UCSD-AML1 (cell line): ENCODE measurements at regions not wholly inside any gene's neighbourhood (a gene's known extent, or its start where the extent isn't known, plus 50 kb on each side); places are given as distances from the start of the nearest gene placed in this dataset.
"Not testable (repeated sequence)": the region's sequence is repeated elsewhere in the genome, so short reads cannot be mapped to it uniquely, and the experiment has no call there.

Source experiments
- DNase-seq: peaks from one replicate; lab custom pipeline; 2025; ENCODE audit not compliant: unreplicated experiment; lab: John Stamatoyannopoulos, UW

DNA sequence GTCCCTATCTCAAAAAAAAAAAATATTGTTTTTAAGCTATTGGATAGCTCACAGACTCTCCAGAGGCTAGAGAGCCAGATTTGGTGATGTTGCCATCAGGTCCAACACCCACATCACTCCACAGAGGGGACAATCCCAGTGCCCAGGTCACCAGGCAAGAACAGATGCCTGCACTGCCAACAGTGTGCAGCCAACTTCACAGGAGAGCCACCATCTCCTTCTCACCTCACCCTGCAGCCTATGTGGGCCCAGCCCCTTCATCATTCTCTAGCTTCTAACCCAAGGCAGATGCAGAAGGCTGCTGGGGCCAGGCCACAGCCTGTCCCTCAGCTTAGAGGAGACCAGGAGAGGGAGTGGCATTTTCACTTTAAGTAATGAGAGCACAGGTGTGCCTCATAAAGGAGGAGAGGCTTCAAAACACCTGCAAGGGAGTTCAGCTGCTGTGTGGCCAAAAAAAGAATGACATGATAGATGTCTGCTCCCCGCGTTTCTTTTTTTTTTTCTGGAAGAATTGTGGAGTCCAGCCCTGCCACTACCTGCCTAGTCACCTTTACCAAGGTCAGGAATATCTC lies 98.0 kb upstream of the ZSWIM2 start:
- no peak for DNase-seq

GRCh38 chr2:186941853-186942252 lies 92.9 kb upstream of the ZSWIM2 start:
- no peak for DNase-seq

DNA sequence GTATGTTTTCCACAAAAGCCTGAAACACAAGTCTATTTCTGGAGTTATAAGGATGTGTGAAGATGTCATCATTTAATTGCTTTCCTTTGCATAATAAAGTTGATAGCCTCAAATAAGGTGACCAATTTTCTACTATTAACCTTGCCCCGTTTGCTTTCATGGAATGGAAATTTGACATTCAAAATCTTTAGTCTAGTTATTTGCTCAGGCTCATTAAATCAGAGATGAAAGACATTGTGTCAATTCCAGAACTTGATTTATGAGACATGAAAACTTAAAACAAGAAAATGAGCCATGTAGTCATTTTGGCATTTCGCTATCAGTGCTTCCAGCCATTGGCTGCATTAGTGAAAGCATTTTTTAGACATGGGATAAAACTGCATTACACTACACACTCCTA lies 91.5 kb upstream of the ZSWIM2 start:
- no peak for DNase-seq

GRCh38 chr2:186934420-186934819 lies 85.5 kb upstream of the ZSWIM2 start:
- DNase-seq, result no peak

- no peak for DNase-seq
These were observed 78.9 kb upstream of the ZSWIM2 start for GRCh38 chr2:186927867-186928191.

DNA sequence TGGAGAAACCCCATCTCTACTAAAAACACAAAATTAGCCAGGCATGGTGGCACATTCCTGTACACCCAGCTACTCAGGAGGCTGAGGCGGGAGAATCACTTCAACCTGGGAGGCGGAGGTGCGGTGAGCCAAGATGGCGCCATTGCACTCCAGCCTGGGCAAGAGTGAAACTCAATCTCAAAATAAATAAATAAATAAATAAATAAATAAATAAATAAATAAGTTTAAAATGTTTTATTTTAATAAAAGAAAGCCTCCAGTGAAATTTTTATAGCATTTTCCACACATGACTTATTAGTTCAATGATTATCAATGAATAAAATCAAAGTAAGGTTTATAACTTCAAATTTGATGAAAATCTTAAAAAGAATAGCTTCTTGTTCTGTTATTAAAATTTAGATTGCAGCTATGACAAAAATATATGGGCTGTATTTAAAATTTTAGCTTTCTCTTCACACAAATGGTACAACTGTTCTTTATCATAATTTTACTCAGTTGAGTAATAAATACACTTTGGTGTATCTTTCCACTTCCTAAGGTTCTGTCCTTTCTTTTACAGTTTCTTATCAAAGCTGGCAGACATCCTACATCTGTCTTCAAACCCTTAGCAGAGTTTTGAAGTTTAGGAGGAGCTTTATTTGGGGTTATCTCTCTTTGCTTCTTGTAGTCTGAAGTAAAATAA lies 78.4 kb upstream of the ZSWIM2 start:
- DNase-seq, result no peak

DNA sequence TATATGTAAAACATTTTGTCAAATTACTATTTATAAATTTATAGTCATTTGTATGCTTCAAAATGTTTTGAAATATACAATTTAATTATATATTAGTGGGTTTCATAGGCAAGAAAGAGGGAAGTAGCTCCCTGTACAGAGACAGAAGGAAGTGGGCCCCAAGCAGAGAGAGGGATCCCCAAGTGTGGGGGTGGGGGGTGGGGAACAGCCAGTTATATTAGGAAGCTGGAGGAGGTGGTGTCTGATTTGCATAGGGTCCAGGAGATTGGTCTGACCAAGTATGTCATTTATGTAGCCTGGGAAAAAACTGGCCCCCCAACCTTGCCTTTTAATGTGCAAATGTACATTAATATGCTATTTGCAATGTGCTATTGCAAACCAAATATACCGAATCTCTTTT lies 76.5 kb upstream of the ZSWIM2 start:
- peak; percentile 6 for DNase-seq

DNA sequence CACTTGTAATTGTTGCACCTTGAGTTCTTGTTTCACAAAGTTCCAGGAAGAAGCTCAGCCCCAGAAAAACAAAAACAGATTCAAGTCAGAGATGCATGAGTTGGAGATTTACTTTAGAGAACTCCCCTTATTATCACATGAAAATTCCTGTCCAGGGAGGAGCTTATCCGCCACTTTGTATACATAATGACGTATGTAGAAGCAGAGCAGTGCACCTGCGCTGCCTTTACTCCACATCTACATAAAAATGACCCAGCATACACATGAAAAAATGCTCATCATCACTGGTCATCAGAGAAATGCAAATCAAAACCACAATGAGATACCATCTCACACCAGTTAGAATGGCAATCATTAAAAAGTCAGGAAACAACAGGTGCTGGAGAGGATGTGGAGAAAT lies 73.3 kb upstream of the ZSWIM2 start:
- DNase-seq, result not testable (repeated sequence)

GRCh38 chr2:186919296-186919695 lies 70.3 kb upstream of the ZSWIM2 start:
- DNase-seq, result no peak

DNA sequence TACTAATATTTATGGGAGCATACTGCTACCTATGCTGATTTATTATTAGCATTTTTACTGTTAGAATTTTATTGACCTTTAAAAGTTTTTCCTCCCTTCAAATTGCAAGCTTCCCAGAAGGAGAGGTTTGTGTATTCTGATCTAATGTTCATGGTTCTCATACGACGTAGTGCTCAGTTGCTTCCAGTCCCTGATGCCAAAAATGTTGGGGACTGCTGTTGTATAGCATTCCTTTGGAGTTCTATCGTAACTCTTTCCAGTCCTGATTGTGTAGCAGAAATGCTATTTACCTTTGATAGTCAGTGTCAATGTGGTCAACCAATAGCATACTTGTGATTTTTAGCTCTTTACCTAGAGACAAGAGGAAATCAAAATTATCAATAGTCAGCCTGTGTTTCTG lies 69.5 kb upstream of the ZSWIM2 start:
- no peak for DNase-seq

GRCh38 chr2:186917866-186918265 lies 68.9 kb upstream of the ZSWIM2 start:
- DNase-seq, result no peak

DNA sequence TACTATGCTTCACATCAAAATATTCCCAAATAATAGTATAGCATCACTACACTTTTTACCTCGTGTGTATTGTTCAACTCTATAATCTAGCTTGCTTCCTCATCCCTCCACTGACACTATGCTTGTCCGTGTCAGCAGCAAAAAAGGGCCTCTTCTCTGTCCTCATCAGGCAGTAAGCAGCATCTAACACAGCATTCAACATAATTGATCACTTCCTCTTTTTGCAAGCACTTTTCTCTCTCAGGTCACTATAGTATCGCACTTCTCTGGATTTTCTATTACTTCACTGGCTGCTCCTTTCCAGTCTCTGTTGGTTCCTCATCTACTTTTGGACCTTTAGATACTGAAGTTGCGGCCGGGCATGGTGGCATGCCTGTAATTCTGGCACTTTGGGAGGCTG lies 64.9 kb upstream of the ZSWIM2 start:
- peak; percentile 10 for DNase-seq

- no peak for DNase-seq
These were observed 64.0 kb upstream of the ZSWIM2 start for GRCh38 chr2:186912979-186913378.

DNA sequence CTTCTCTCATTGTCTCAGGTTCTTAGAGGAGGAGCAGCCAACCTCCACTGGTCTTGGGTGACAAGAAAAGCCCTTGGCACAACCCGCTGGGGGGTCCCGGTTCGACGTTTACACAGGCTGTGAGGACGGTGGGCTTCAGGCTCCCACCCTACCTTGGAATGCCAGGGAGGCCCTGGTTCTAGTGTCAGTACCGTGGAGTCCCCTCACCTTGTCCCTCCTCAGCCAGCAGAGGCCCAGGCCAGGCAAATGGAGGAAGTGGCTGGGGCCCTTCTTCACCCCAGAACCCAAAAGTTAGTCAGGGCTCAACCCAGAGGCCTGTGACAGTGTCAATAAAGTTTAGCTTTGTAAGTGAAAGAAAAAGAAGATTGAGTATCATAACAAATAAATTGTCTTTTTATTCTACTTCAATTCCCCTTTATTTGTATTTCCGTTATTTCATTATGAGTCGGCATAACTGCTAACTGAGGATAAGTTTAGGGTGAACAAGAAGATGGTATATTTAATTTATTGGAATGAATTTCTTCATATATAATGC lies 62.6 kb upstream of the ZSWIM2 start:
- peak; percentile 6 for DNase-seq

DNA sequence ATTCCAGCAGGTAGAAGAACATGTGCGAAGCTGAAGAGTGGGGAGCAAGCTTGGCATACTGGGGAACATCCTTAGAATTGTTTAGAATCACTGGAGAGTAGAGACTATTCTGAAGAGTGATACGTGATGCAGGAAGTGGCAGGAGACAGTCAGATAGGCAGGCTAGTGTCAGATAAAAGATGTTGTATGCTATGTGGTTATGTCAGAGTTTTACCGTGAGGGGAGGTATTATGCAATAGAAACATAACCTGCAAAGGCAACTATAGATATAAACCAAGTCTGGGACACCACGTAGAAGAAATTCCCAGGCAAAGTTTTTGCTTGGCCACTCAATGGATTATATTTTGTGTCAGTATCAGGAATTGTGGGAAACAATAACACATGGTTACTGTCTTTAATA lies 62.0 kb upstream of the ZSWIM2 start:
- peak; percentile 6 for DNase-seq

DNA sequence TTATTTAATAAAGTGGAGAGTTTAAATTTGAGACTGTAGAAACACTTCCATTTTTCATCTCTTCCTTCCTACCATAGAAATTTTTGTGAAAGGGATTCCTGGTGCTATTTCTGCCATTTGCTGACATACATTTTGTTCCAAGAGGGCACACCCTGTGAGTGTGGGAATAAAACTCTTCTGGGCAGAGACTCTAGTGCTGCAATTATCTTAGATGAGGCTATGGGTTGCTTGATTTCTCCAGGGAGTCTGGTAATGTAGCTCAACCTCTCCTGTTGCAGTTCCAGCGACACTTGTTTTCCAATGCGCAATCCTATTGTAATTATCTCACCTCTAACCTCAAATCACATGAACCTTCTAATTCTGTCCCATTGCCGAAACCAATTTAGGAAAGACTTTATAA lies 60.1 kb upstream of the ZSWIM2 start:
- DNase-seq, result no peak

GRCh38 chr2:186907897-186908296 lies 58.9 kb upstream of the ZSWIM2 start:
- DNase-seq, result no peak

DNA sequence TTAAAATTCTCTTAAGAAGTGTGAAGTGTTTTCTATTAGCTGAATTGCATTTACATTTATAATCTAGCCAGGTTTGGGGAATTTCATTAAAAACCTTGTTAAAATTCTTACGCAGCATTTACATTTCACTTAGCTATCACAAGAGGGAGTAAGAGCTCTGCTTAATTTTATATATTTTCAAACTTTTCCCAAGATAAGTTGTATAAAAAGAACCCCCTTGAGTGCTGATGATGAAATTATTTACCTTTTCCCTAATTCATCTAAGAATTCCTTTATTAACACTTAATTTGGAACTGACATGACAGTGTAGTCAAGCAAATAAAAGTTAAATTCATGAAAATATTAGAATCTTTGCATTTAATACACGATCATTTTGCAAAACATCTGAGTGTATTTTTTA lies 54.2 kb upstream of the ZSWIM2 start:
- DNase-seq, result no peak
